ENCODE measurements at regions not wholly inside any gene's neighbourhood (a gene's known extent, or its start where the extent isn't known, plus 50 kb on each side); places are given as distances from the start of the nearest gene placed in this dataset.
"Not testable (repeated sequence)": the region's sequence is repeated elsewhere in the genome, so short reads cannot be mapped to it uniquely, and the experiment has no call there.

- peaks cover 10% of the 10 kb centered on the region for H3K9me3 Mint-ChIP-seq
- no peaks in the 10 kb centered on the region for H3K36me3 Mint-ChIP-seq
- no peaks in the 10 kb centered on the region for H3K4me1 Mint-ChIP-seq (ENCODE audit: low read depth in 2 of 2)
- no peak for DNase-seq (ENCODE audit: low spot score)
- no peak overlapping the region for H3K27ac Mint-ChIP-seq
- no peak overlapping the region for H3K4me3 Mint-ChIP-seq
- no peak for ATAC-seq
- no peaks in the 10 kb centered on the region for H3K27me3 Mint-ChIP-seq
These were observed 162.2 kb upstream of the GIMD1 start for GRCh38 chr4:106530821-106531220.

GRCh38 chr4:106530024-106530361 lies 161.4 kb upstream of the GIMD1 start:
- Mint-ChIP-seq H3K9me3 (peaks cover 7% of the 10 kb centered on the region), H3K4me3 (no peak overlapping the region), H3K27ac (no peak overlapping the region), H3K4me1 (ENCODE audit: low read depth in 2 of 2) (no peaks in the 10 kb centered on the region), H3K27me3 (no peaks in the 10 kb centered on the region), H3K36me3 (no peaks in the 10 kb centered on the region)
- DNase-seq (ENCODE audit: low spot score) (no peak), ATAC-seq (no peak)

GRCh38 chr4:106529348-106530023 lies 160.9 kb upstream of the GIMD1 start:
- Mint-ChIP-seq H3K4me3 (no peak overlapping the region), H3K9me3 (peaks cover 7% of the 10 kb centered on the region), H3K36me3 (no peaks in the 10 kb centered on the region), H3K27ac (no peak overlapping the region), H3K27me3 (no peaks in the 10 kb centered on the region), H3K4me1 (ENCODE audit: low read depth in 2 of 2) (no peaks in the 10 kb centered on the region)
- no peak for DNase-seq (ENCODE audit: low spot score)
- no peak for ATAC-seq

- DNase-seq (ENCODE audit: low spot score) (no peak), ATAC-seq (no peak)
- no peaks in the 10 kb centered on the region for H3K4me1 Mint-ChIP-seq (ENCODE audit: low read depth in 2 of 2)
- H3K4me3 Mint-ChIP-seq, result no peak overlapping the region
- no peak overlapping the region for H3K27ac Mint-ChIP-seq
- no peaks in the 10 kb centered on the region for H3K27me3 Mint-ChIP-seq
- peaks cover 7% of the 10 kb centered on the region for H3K9me3 Mint-ChIP-seq
- H3K36me3 Mint-ChIP-seq, result no peaks in the 10 kb centered on the region
These were observed 158.7 kb upstream of the GIMD1 start for GRCh38 chr4:106527316-106527715.

GRCh38 chr4:106525425-106525824 lies 156.8 kb upstream of the GIMD1 start:
- H3K4me1 Mint-ChIP-seq (ENCODE audit: low read depth in 2 of 2); H3K36me3 Mint-ChIP-seq; H3K27me3 Mint-ChIP-seq; H3K4me3 Mint-ChIP-seq; ATAC-seq; DNase-seq (ENCODE audit: low spot score); H3K27ac Mint-ChIP-seq: not testable (repeated sequence)
- H3K9me3 Mint-ChIP-seq, result peaks cover 11% of the 10 kb centered on the region

GRCh38 chr4:106524772-106525171 lies 156.2 kb upstream of the GIMD1 start:
- H3K36me3 Mint-ChIP-seq; H3K27me3 Mint-ChIP-seq; H3K4me3 Mint-ChIP-seq; DNase-seq (ENCODE audit: low spot score); H3K4me1 Mint-ChIP-seq (ENCODE audit: low read depth in 2 of 2); H3K27ac Mint-ChIP-seq; ATAC-seq; H3K9me3 Mint-ChIP-seq: not testable (repeated sequence)

- no peak overlapping the region for H3K4me3 Mint-ChIP-seq
- no peak for ATAC-seq
These were observed 154.3 kb upstream of the GIMD1 start for GRCh38 chr4:106522839-106523238.

GRCh38 chr4:106512706-106513105 lies 144.1 kb upstream of the GIMD1 start:
- Mint-ChIP-seq H3K9me3 (peaks cover 2% of the 10 kb centered on the region), H3K4me3 (no peak overlapping the region), H3K4me1 (ENCODE audit: low read depth in 2 of 2) (no peaks in the 10 kb centered on the region), H3K27ac (no peak overlapping the region), H3K36me3 (no peaks in the 10 kb centered on the region), H3K27me3 (no peaks in the 10 kb centered on the region)
- DNase-seq (ENCODE audit: low spot score) (no peak), ATAC-seq (no peak)

More at GRCh38 chr4:106522839-106523238, 154.3 kb upstream of the GIMD1 start:
- Mint-ChIP-seq H3K27me3 (no peaks in the 10 kb centered on the region), H3K27ac (no peak overlapping the region), H3K4me1 (ENCODE audit: low read depth in 2 of 2) (no peaks in the 10 kb centered on the region), H3K36me3 (peaks cover 6% of the 10 kb centered on the region), H3K9me3 (peaks cover 19% of the 10 kb centered on the region)
- DNase-seq (ENCODE audit: low spot score), result no peak

- no peaks in the 10 kb centered on the region for H3K4me1 Mint-ChIP-seq (ENCODE audit: low read depth in 2 of 2)
- no peak overlapping the region for H3K27ac Mint-ChIP-seq
- peaks cover 5% of the 10 kb centered on the region for H3K9me3 Mint-ChIP-seq
- H3K4me3 Mint-ChIP-seq, result no peak overlapping the region
- H3K27me3 Mint-ChIP-seq, result peaks cover 0 to 2% of the 10 kb centered on the region in 2 donors
- DNase-seq (ENCODE audit: low spot score), result no peak
- ATAC-seq, result no peak
- no peaks in the 10 kb centered on the region for H3K36me3 Mint-ChIP-seq
These were observed 138.9 kb upstream of the GIMD1 start for GRCh38 chr4:106507440-106507839.

- DNase-seq (ENCODE audit: low spot score) (no peak), ATAC-seq (no peak)
- Mint-ChIP-seq H3K36me3 (no peaks in the 10 kb centered on the region), H3K4me3 (no peak overlapping the region), H3K27me3 (peaks cover 2 to 14% of the 10 kb centered on the region in 2 donors), H3K4me1 (ENCODE audit: low read depth in 2 of 2) (peaks cover 0 to 3% of the 10 kb centered on the region in 2 donors), H3K27ac (no peak overlapping the region), H3K9me3 (peaks cover 9% of the 10 kb centered on the region)
These were observed 134.8 kb upstream of the GIMD1 start for GRCh38 chr4:106503116-106504050.

- Mint-ChIP-seq H3K27ac (no peak overlapping the region), H3K9me3 (peaks cover 9% of the 10 kb centered on the region), H3K4me1 (ENCODE audit: low read depth in 2 of 2) (peaks cover 0 to 3% of the 10 kb centered on the region in 2 donors), H3K4me3 (no peak overlapping the region), H3K36me3 (no peaks in the 10 kb centered on the region), H3K27me3 (peaks cover 2 to 14% of the 10 kb centered on the region in 2 donors)
- DNase-seq (ENCODE audit: low spot score) (no peak), ATAC-seq (no peak)
These were observed 133.6 kb upstream of the GIMD1 start for GRCh38 chr4:106502106-106502699.

GRCh38 chr4:106497271-106497670 lies 128.7 kb upstream of the GIMD1 start:
- no peaks in the 10 kb centered on the region for H3K36me3 Mint-ChIP-seq
- no peak overlapping the region for H3K27ac Mint-ChIP-seq
- DNase-seq (ENCODE audit: low spot score) (no peak), ATAC-seq (no peak)
- no peak overlapping the region for H3K4me3 Mint-ChIP-seq
- peaks cover 6% of the 10 kb centered on the region for H3K9me3 Mint-ChIP-seq
- peaks cover 0 to 3% of the 10 kb centered on the region in 2 donors for H3K4me1 Mint-ChIP-seq (ENCODE audit: low read depth in 2 of 2)
- peaks cover 0 to 14% of the 10 kb centered on the region in 2 donors for H3K27me3 Mint-ChIP-seq

- Mint-ChIP-seq H3K36me3 (no peaks in the 10 kb centered on the region), H3K4me1 (ENCODE audit: low read depth in 2 of 2) (no peaks in the 10 kb centered on the region), H3K4me3 (no peak overlapping the region)
These were observed 127.5 kb upstream of the GIMD1 start for GRCh38 chr4:106496061-106496460.

GRCh38 chr4:106495476-106495875 lies 126.9 kb upstream of the GIMD1 start:
- ATAC-seq (no peak), DNase-seq (ENCODE audit: low spot score) (no peak)
- no peak overlapping the region for H3K27ac Mint-ChIP-seq
- H3K36me3 Mint-ChIP-seq, result no peaks in the 10 kb centered on the region
- H3K4me1 Mint-ChIP-seq (ENCODE audit: low read depth in 2 of 2), result no peaks in the 10 kb centered on the region
- H3K4me3 Mint-ChIP-seq, result no peak overlapping the region
- peaks cover 6% of the 10 kb centered on the region for H3K9me3 Mint-ChIP-seq
- peaks cover 0 to 5% of the 10 kb centered on the region in 2 donors for H3K27me3 Mint-ChIP-seq

More at GRCh38 chr4:106496061-106496460, 127.5 kb upstream of the GIMD1 start:
- peaks cover 0 to 5% of the 10 kb centered on the region in 2 donors for H3K27me3 Mint-ChIP-seq
- H3K9me3 Mint-ChIP-seq, result peaks cover 6% of the 10 kb centered on the region
- ATAC-seq (no peak), DNase-seq (ENCODE audit: low spot score) (no peak)
- H3K27ac Mint-ChIP-seq, result no peak overlapping the region
